ENCODE measurements at regions not wholly inside any gene's neighbourhood (a gene's known extent, or its start where the extent isn't known, plus 50 kb on each side); places are given as distances from the start of the nearest gene placed in this dataset.

GRCh38 chr2:176753752-176754474, 458.7 kb upstream of the HNRNPA3 start:
- no peak for TF ChIP-seq ZBTB43 (CRISPR knock-in tag; IDR thresholded peaks at IDR 0.05)
- TF ChIP-seq NR3C1 (CRISPR knock-in tag; conservative IDR thresholded peaks at IDR 0.05; ENCODE audit: low read depth), result no peak
- no peak for TF ChIP-seq MAX (CRISPR knock-in tag; IDR thresholded peaks at IDR 0.05)
- no peak for TF ChIP-seq GRHL2 (CRISPR knock-in tag; IDR thresholded peaks at IDR 0.05; ENCODE audit: insufficient replicate concordance, severe bottlenecking)
- TF ChIP-seq CREB1 (CRISPR knock-in tag; IDR thresholded peaks at IDR 0.05), result no peak
- no peak for TF ChIP-seq ATF2 (CRISPR knock-in tag; IDR thresholded peaks at IDR 0.05; ENCODE audit: borderline replicate concordance, low read depth)
- TF ChIP-seq HMGA2 (CRISPR knock-in tag; IDR thresholded peaks at IDR 0.05), result no peak
- no peak for TF ChIP-seq ESRRA (CRISPR knock-in tag; IDR thresholded peaks at IDR 0.05; ENCODE audit: borderline replicate concordance)
- TF ChIP-seq ZBTB21 (CRISPR knock-in tag; IDR thresholded peaks at IDR 0.05; ENCODE audit: borderline replicate concordance), result no peak
- no peak for TF ChIP-seq RORB (CRISPR knock-in tag; IDR thresholded peaks at IDR 0.05)
- TF ChIP-seq ZNF512 (CRISPR knock-in tag; IDR thresholded peaks at IDR 0.05; ENCODE audit: borderline replicate concordance), result no peak
- no peak for TF ChIP-seq ATF3 (CRISPR knock-in tag; conservative IDR thresholded peaks at IDR 0.05)
- no peak for TF ChIP-seq JAZF1 (CRISPR knock-in tag; IDR thresholded peaks at IDR 0.05)
- TF ChIP-seq IRF2 (CRISPR knock-in tag; IDR thresholded peaks at IDR 0.05; ENCODE audit: borderline replicate concordance, low read depth), result no peak
- no peak for TF ChIP-seq PRRX2 (CRISPR knock-in tag; IDR thresholded peaks at IDR 0.05)
- no peak for TF ChIP-seq NR2C2 (CRISPR knock-in tag; IDR thresholded peaks at IDR 0.05)
- TF ChIP-seq NFE2L1 (CRISPR knock-in tag; IDR thresholded peaks at IDR 0.05), result no peak
- no peak for TF ChIP-seq ZMAT4 (CRISPR knock-in tag; IDR thresholded peaks at IDR 0.05)
- no peak for TF ChIP-seq GTF2I (CRISPR knock-in tag; conservative IDR thresholded peaks at IDR 0.05)
- no peak for TF ChIP-seq AR (CRISPR knock-in tag; IDR thresholded peaks at IDR 0.05)
- DNase-seq (ENCODE audit: low spot score) (no peak), ATAC-seq (no peak)
- ChIA-PET CTCF (interaction anchor here (0.6 kb wide), 1 partner anchor 61 kb away, joined by 3 read pairs; no protein-coding TSS in a partner anchor), POLR2A (interaction anchor here (0.5 kb wide), 1 partner anchor 591 kb away, joined by 3 read pairs; no protein-coding TSS in a partner anchor)
- peak overlapping the region; percentile 80; the same call in 1 of the 2 replicates for H3K27ac Mint-ChIP-seq
- H3K27me3 Mint-ChIP-seq (ENCODE audit: low read depth), result no peaks in the 10 kb centered on the region
- no peaks in the 10 kb centered on the region for H3K36me3 Mint-ChIP-seq
- peaks cover 57% of the 10 kb centered on the region for H3K4me1 Mint-ChIP-seq
- H3K4me3 Mint-ChIP-seq, result no peak overlapping the region
- no peaks in the 10 kb centered on the region for H3K9me3 Mint-ChIP-seq

Measured in WTC11 (cell line).